Ovary (tissue), 7 donors: ENCODE measurements at regions not wholly inside any gene's neighbourhood (a gene's known extent, or its start where the extent isn't known, plus 50 kb on each side); places are given as distances from the start of the nearest gene placed in this dataset.

Experiments used
- DNase-seq, 5 donors: peaks; one replicate each; pipeline ENCODE4 v3.0.0-alpha.2; 2019 to 2020
- H3K27ac ChIP-seq, 2 donors: fragments of 200-600 bp; one replicate each; pipeline versions ENCODE4 v1.5.1 to v1.8.0; 2019 to 2022
- H3K27me3 ChIP-seq: fragments of 200-600 bp; one replicate; pipeline ENCODE4 v1.8.0; 2022
- H3K36me3 ChIP-seq: fragments of 200-600 bp; sonication (generic); one replicate; pipeline ENCODE4 v1.5.1; 2019
- H3K4me1 ChIP-seq: one replicate; pipeline ENCODE4 v1.8.1; 2013; ENCODE audit warnings: mild to moderate bottlenecking, moderate library complexity; ENCODE audit not compliant: insufficient read depth
- H3K4me3 ChIP-seq: fragments of 200-600 bp; sonication (generic); one replicate; pipeline ENCODE4 v1.5.1; 2017
- H3K9me3 ChIP-seq, 2 donors: fragments of 200-600 bp in 1 of 2; sonication (generic) in 1 of 2; one replicate each; pipeline versions ENCODE4 v1.5.1 to v1.8.1; 2013 to 2019; ENCODE audit warnings: mild to moderate bottlenecking in 1 of 2, moderate library complexity in 1 of 2
- EP300 ChIP-seq: sonication (generic); formaldehyde crosslinking; IDR thresholded peaks from one replicate; pipeline ENCODE4 v1.6.1; 2017; ENCODE audit warnings: antibody characterized with exemption
- POLR2A ChIP-seq: fragments of 450-650 bp; IDR thresholded peaks from one replicate; pipeline ENCODE4 v1.6.1; 2017; ENCODE audit warnings: antibody characterized with exemption, mild to moderate bottlenecking, moderate library complexity
- WGBS, 3 donors: extraction: QIAGEN DNeasy Blood & Tissue Kit in 1 of 3; methylation state at CpG; one replicate each; pipeline versions ENCODE4 v1.1.5 to v1.1.7; 2013 to 2017; 5-methylcytosine and 5-hydroxymethylcytosine counted together
- intact Hi-C, 4 donors: fragments of 100-400 bp; cut with DNase I; formaldehyde crosslinking; loops; one replicate each; pipeline versions ENCODE4 v1.11.0 to v1.15.1; 2022 to 2023
- TF ChIP-seq, protein P1 (sequence below), 3 donors: fragments of 450-650 bp in 2 of 3; fragments of 200-600 bp in 1 of 3; IDR thresholded peaks; one replicate each; pipeline versions ENCODE4 v1.5.1 to v1.8.0; 2016 to 2022; ENCODE audit warnings: antibody characterized with exemption in 3 of 3, mild to moderate bottlenecking in 1 of 3
- donor health status: DM: no; HTN: no; CAD: no; lungs with moderate emphysema.
- donor health status: DM: no; HTN: no; CAD: no.
- donor health status: Bipolar disorder and iron deficiency.
- donor health status: DM: no; HTN: no; CAD: no.
- donor health status: DM: yes; HTN: yes; CAD: no.

DNA sequence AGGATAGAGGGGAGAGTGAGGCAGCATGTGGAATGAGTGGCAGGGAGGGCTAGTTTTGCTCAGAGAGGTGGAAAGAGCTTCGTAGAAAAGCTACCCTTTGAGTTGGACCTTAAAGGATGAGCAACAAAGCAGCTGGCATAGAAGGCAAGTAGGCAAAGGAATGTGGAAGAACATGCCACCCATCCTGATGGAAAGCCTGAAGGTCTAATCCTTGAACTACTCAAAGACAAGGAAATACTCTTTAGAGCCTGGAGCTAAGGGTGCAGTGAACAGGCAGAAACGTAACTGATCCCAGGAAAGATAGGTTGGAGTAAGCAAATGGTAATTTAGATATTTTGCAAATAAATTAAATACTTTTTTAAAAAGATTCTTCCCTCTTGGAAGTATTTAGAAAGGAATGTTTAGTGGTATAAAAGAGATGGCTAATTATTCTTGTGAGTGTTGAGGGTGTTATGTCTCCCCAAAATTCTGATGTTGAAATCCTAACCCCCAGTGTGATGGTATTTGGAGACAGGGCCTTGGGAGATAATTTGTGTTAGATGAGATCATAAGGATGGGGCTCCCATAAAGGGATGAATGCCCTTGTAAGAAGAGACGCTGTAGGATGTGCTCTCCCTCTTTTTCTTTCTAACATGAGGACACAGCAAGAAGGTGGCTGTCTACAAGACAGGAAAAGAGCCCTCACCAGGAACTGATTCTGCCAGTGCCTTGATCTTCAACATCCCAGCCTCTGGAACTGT lies 308.1 kb upstream of the RUNX1 start:
- Histone ChIP-seq H3K4me1 (peaks cover 3% of the 10 kb centered on the region), H3K36me3 (no peaks in the 10 kb centered on the region), H3K4me3 (no peak overlapping the region), H3K27ac (no peak overlapping the region), H3K27me3 (no peaks in the 10 kb centered on the region), H3K9me3 (no peaks in the 10 kb centered on the region)
- TF ChIP-seq, protein P1, sequence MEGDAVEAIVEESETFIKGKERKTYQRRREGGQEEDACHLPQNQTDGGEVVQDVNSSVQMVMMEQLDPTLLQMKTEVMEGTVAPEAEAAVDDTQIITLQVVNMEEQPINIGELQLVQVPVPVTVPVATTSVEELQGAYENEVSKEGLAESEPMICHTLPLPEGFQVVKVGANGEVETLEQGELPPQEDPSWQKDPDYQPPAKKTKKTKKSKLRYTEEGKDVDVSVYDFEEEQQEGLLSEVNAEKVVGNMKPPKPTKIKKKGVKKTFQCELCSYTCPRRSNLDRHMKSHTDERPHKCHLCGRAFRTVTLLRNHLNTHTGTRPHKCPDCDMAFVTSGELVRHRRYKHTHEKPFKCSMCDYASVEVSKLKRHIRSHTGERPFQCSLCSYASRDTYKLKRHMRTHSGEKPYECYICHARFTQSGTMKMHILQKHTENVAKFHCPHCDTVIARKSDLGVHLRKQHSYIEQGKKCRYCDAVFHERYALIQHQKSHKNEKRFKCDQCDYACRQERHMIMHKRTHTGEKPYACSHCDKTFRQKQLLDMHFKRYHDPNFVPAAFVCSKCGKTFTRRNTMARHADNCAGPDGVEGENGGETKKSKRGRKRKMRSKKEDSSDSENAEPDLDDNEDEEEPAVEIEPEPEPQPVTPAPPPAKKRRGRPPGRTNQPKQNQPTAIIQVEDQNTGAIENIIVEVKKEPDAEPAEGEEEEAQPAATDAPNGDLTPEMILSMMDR (IDR thresholded peaks at IDR 0.05) = no peak
- no peak for TF ChIP-seq EP300
- no peak for DNase-seq
- 90 to 97% (median 93%) methylated on average over 3 of the region's 3 CpGs for WGBS, 3 donors
- intact Hi-C loops = no loop called here

DNA sequence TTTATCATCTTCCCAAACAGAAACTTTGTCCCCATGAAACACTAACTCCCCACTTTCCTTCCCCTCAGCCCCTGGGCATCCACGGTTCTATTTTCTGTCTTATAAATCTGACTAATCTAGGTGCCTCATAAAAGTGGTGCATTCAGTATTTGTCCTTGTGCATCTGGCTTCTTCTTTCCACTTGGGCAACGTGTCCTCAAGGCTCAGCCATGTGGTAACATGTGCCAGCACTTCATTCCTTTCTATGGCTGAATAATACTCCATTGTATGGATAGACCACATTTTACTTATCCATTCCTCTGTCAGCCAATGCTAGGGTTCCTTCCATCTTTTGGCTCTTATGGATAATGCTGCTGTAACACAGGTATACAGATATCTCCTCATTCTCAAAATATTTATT lies 305.0 kb upstream of the RUNX1 start:
- TF ChIP-seq, protein P1 (IDR thresholded peaks at IDR 0.05) = no peak
- TF ChIP-seq POLR2A (no peak), EP300 (no peak)
- Histone ChIP-seq H3K4me3 (no peak overlapping the region), H3K27me3 (no peaks in the 10 kb centered on the region), H3K4me1 (peaks cover 3% of the 10 kb centered on the region), H3K36me3 (no peaks in the 10 kb centered on the region), H3K27ac (no peak overlapping the region), H3K9me3 (no peaks in the 10 kb centered on the region)
- intact Hi-C loops = no loop called here
- 93 to 95% (median 93%) methylated on average over 2 of the region's 2 CpGs for WGBS, 3 donors
- DNase-seq = no peak

DNA sequence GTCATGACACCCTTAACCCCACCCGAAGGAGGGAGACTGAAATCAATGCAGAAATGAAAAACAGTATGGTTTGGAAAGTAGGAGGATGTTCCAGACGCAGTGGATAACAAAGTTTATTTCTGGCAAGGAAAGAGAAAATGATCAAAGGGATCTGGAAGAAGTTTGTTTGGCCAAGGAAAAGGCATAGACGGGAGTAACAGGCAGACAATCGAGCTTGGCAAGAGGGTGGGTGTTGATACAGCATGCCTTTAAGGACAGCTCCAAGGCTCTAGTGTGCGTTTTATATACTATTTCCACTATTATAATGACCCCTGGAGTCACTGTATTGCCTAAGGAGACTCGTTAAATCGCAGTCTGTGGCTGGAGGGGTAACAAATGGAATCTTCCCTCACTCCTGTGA lies 303.7 kb upstream of the RUNX1 start:
- H3K4me1 ChIP-seq = peaks cover 3% of the 10 kb centered on the region
- intact Hi-C loops = no loop called here
- TF ChIP-seq, protein P1 (IDR thresholded peaks at IDR 0.05) = no peak
- H3K27me3 ChIP-seq = no peaks in the 10 kb centered on the region
- WGBS, 3 donors = 3 to 10% (median 7%) methylated on average over 7 of the region's 7 CpGs
- H3K36me3 ChIP-seq = no peaks in the 10 kb centered on the region
- H3K27ac ChIP-seq = no peak overlapping the region
- no peaks in the 10 kb centered on the region for H3K9me3 ChIP-seq
- no peak overlapping the region for H3K4me3 ChIP-seq
- DNase-seq = no peak

DNA sequence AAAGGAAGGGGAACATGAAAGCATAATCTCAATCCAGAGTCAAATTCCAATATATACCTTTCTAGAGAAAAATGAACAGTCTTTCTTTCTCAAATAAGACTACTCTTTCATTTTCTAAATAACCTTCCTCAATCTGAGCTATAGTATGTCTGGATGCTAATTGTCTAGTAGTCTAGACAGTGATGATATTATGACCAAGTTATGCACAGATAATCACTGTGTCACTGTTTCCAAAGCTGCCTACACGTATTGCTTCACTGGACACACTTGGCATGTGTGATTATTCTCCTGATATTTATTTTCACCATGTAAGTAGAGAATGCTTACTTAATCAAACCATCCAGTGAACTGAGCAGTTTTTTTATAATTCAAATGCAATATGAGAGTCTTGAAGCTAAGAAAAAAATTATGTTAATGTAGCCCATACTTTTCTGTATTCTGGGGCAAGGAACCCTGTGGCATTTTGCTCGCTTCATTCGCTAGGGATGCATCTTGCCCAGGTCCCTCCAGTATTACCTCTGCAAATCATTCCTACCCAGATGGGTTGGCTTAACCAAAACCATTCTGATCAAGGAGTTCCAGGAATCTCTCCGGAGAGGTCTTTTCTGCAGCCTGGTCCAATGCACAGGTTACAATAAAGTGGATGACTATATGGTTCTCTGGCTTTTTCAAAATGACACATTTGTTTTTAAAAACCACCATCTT lies 303.1 kb upstream of the RUNX1 start:
- TF ChIP-seq, protein P1 (IDR thresholded peaks at IDR 0.05) = no peak
- TF ChIP-seq POLR2A = no peak
- no peak for TF ChIP-seq EP300
- DNase-seq = no peak
- intact Hi-C loops = no loop called here
- H3K4me1 ChIP-seq = peaks cover 3% of the 10 kb centered on the region
- no peak overlapping the region for H3K27ac ChIP-seq
- H3K27me3 ChIP-seq = no peaks in the 10 kb centered on the region
- H3K9me3 ChIP-seq = no peaks in the 10 kb centered on the region
- 62 to 69% (median 67%) methylated on average over 4 of the region's 4 CpGs for WGBS, 3 donors
- no peak overlapping the region for H3K4me3 ChIP-seq
- no peaks in the 10 kb centered on the region for H3K36me3 ChIP-seq
